GM23338 (cell line): ENCODE measurements at regions not wholly inside any gene's neighbourhood (a gene's known extent, or its start where the extent isn't known, plus 50 kb on each side); places are given as distances from the start of the nearest gene placed in this dataset.

Experiments
- ATAC-seq: fragments of 200-7000 bp; cut with Tn5 transposase; 3 replicates; pipeline ENCODE4 v1.9.1; 2020
- DNase-seq: peaks from one replicate; pipeline ENCODE4 v3.0.0-alpha.2; 2015; ENCODE audit warnings: low spot score
- H2AFZ ChIP-seq: fragments of 200-600 bp; sonication (generic); 2 replicates; pipeline ENCODE4 v1.8.0; 2016; ENCODE audit warnings: antibody characterized with exemption, mild to moderate bottlenecking, moderate library complexity
- H3F3A ChIP-seq: fragments of 200-600 bp; sonication (generic); replicated peaks from 2 replicates; pipeline ENCODE4 v1.8.0; 2017; ENCODE audit warnings: antibody characterized with exemption, mixed run types, low read depth
- H3K27ac ChIP-seq: fragments of 200-600 bp; sonication (generic); 2 replicates; pipeline ENCODE4 v1.6.1; 2016; ENCODE audit warnings: low read depth
- H3K27me3 ChIP-seq: fragments of 200-600 bp; sonication (generic); 2 replicates; pipeline ENCODE4 v1.8.0; 2016; ENCODE audit warnings: mild to moderate bottlenecking, mixed run types, moderate library complexity; ENCODE audit not compliant: insufficient read depth
- H3K36me3 ChIP-seq: fragments of 200-600 bp; sonication (generic); 2 replicates; pipeline ENCODE4 v1.8.0; 2016; ENCODE audit warnings: mild to moderate bottlenecking; ENCODE audit not compliant: insufficient read depth
- H3K4me1 ChIP-seq: fragments of 200-600 bp; sonication (generic); 2 replicates; pipeline ENCODE4 v1.8.0; 2016; ENCODE audit warnings: mild to moderate bottlenecking, moderate library complexity; ENCODE audit not compliant: insufficient read depth
- H3K4me2 ChIP-seq: fragments of 200-600 bp; sonication (generic); 2 replicates; pipeline ENCODE4 v1.7.1; 2017; ENCODE audit warnings: mixed run types
- H3K4me3 ChIP-seq: fragments of 200-600 bp; sonication (generic); 2 replicates; pipeline ENCODE4 v1.6.1; 2016; ENCODE audit warnings: mixed run types
- H3K79me2 ChIP-seq: fragments of 200-600 bp; sonication (generic); replicated peaks from 2 replicates; pipeline ENCODE4 v1.8.0; 2017; ENCODE audit warnings: mild to moderate bottlenecking; ENCODE audit not compliant: insufficient read depth
- H3K9me2 ChIP-seq: fragments of 200-600 bp; sonication (generic); 2 replicates; pipeline ENCODE4 v1.8.0; 2017; ENCODE audit not compliant: insufficient read depth
- H4K20me1 ChIP-seq: fragments of 200-600 bp; sonication (generic); replicated peaks from 2 replicates; pipeline ENCODE4 v1.8.0; 2017; ENCODE audit warnings: mild to moderate bottlenecking; ENCODE audit not compliant: insufficient read depth
- H3K27ac Mint-ChIP-seq: 2 replicates; pipeline ENCODE4 v1.8.0; 2020; ENCODE audit warnings: inconsistent platforms, mild to moderate bottlenecking, moderate library complexity, mixed read lengths
- H3K27me3 Mint-ChIP-seq: 3 replicates; pipeline ENCODE4 v1.8.0; 2022; ENCODE audit warnings: low read depth, mild to moderate bottlenecking, moderate library complexity, mixed read lengths, inconsistent platforms; ENCODE audit not compliant: insufficient read depth, poor library complexity
- H3K36me3 Mint-ChIP-seq: 3 replicates; pipeline ENCODE4 v1.8.0; 2021; ENCODE audit warnings: low read depth, mild to moderate bottlenecking, inconsistent platforms, moderate library complexity, mixed read lengths
- H3K4me1 Mint-ChIP-seq: 3 replicates; pipeline ENCODE4 v1.8.0; 2020; ENCODE audit warnings: mild to moderate bottlenecking, inconsistent platforms, mixed read lengths
- H3K4me3 Mint-ChIP-seq: 3 replicates; pipeline ENCODE4 v1.8.0; 2021; ENCODE audit warnings: moderate library complexity, mild to moderate bottlenecking, inconsistent platforms, mixed read lengths
- H3K9me3 Mint-ChIP-seq: 3 replicates; pipeline ENCODE4 v1.8.0; 2020; ENCODE audit warnings: moderate library complexity, mild to moderate bottlenecking, inconsistent platforms, mixed read lengths
- CTCF ChIP-seq, 2 experiments: fragments of 200-600 bp in 1 of 2; sonication (generic) in 1 of 2; conservative IDR thresholded peaks; 2 replicates each; pipeline versions ENCODE4 v1.5.1 to v1.6.1; 2016 to 2017; ENCODE audit warnings: antibody characterized with exemption in 2 of 2, low read depth in 2 of 2, mild to moderate bottlenecking in 2 of 2, moderate library complexity in 1 of 2
- JUNB ChIP-seq: IDR thresholded peaks from one replicate; pipeline ENCODE4 v1.6.1; 2016; ENCODE audit warnings: antibody characterized with exemption; ENCODE audit not compliant: unreplicated experiment
- STAT1 ChIP-seq: IDR thresholded peaks from one replicate; pipeline ENCODE4 v1.6.1; 2016; ENCODE audit warnings: antibody characterized with exemption; ENCODE audit not compliant: unreplicated experiment
- ZNF114 ChIP-seq: fragments of 250-450 bp; sonication (Bioruptor Pico); IDR thresholded peaks from 2 replicates; pipeline ENCODE4 v1.5.0; 2020; ENCODE audit warnings: mild to moderate bottlenecking, moderate library complexity
- ZNF331 ChIP-seq: fragments of 250-450 bp; sonication (Bioruptor Pico); IDR thresholded peaks from 2 replicates; pipeline ENCODE4 v1.5.0; 2020; ENCODE audit warnings: low read depth, mild to moderate bottlenecking, moderate library complexity
- ZNF462 ChIP-seq: fragments of 250-450 bp; sonication (Bioruptor Pico); IDR thresholded peaks from 2 replicates; pipeline ENCODE4 v1.5.0; 2020; ENCODE audit warnings: mild to moderate bottlenecking, moderate library complexity

GRCh38 chr3:25938566-25939325 is 148.9 kb downstream of the OXSM start (continued):
- TF ChIP-seq ZNF462, result no peak
- no peak for TF ChIP-seq ZNF114 (CRISPR knock-in tag)

GRCh38 chr3:25940935-25941334 is 151.0 kb downstream of the OXSM start:
- TF ChIP-seq ZNF331 (CRISPR knock-in tag) (no peak), STAT1 (no peak), JUNB (no peak), CTCF (conservative IDR thresholded peaks at IDR 0.05; ENCODE audit: low read depth in 2 of 2) (no peak)
- no peak overlapping the region for H3K27ac ChIP-seq
- no peaks in the 10 kb centered on the region for H3K27me3 ChIP-seq
- H3K27ac Mint-ChIP-seq, result no peak overlapping the region
- peaks cover 8% of the 10 kb centered on the region for H3K27me3 Mint-ChIP-seq
- H3K4me3 Mint-ChIP-seq, result no peak overlapping the region
- peaks cover 6% of the 10 kb centered on the region; the same call in 1 of the 2 replicates for H3K9me2 ChIP-seq
- ATAC-seq (no peak), DNase-seq (no peak)
- H3K4me3 ChIP-seq, result no peak overlapping the region
- H3K9me3 Mint-ChIP-seq, result 0 out of 3 replicates have a peak, but pooled peaks cover 3% of the 10 kb centered on the region
- no peaks in the 10 kb centered on the region for H3K36me3 Mint-ChIP-seq
- no peaks in the 10 kb centered on the region for H3K36me3 ChIP-seq
- H3F3A ChIP-seq, result no peaks in the 10 kb centered on the region
- no peaks in the 10 kb centered on the region for H3K79me2 ChIP-seq
- H3K4me1 Mint-ChIP-seq, result no peaks in the 10 kb centered on the region
- H2AFZ ChIP-seq, result no peak overlapping the region
- H3K4me2 ChIP-seq, result no peak overlapping the region
- H3K4me1 ChIP-seq, result no peaks in the 10 kb centered on the region
- H4K20me1 ChIP-seq, result no peaks in the 10 kb centered on the region
